ENCODE measurements at regions not wholly inside any gene's neighbourhood (a gene's known extent, or its start where the extent isn't known, plus 50 kb on each side); places are given as distances from the start of the nearest gene placed in this dataset.

DNA sequence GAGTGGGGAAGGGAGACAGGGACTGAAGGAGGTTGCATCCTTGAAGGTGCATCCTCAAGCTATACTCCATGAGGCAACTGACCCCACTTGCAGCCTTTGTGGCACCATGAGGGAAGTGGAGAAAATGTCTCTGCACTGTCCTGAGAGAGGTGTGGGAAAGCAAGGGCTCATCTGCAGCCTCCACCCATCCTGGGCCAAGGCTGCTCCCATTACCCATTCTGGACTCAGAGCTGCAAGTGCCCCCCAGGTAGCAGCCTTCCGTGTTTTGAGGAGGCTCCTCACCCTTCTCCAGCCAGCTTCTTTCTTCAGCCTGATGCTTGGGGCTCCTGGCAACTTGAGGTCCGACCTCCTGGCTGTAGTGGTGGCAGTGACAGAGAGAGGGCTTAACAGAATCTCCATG is 294.6 kb downstream of the CDH26 start:
- DNase-seq, result no peak

DNA sequence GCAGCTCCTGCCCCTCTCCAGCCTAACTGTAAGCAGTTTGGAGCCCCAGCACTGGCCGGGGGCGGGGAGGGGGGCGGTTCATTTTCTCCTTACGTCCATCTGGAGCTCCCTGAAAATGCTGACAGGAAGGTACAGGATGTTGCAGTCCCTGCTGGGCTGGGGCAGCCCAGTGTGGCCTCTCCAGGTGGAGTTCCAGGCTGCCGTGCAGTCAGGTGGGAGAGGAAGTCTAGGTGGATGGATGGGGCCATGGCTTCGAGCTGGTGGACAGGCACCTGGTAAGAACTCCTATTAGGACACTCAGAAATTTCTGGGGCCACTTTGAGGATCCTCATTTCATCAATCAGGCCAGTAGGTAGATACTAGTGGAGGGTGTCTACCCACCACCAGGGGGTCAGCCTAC is 295.2 kb downstream of the CDH26 start:
- DNase-seq, result no peak

- DNase-seq, result peak; percentile 44
Measured at GRCh38 chr20:60254901-60255411, 296.7 kb downstream of the CDH26 start.

GRCh38 chr20:60255415-60255814 is 297.2 kb downstream of the CDH26 start:
- peak; percentile 46 for DNase-seq

- no peak for DNase-seq
Measured at GRCh38 chr20:60255866-60256265, 297.6 kb downstream of the CDH26 start.

GRCh38 chr20:60256811-60257210 is 298.6 kb downstream of the CDH26 start:
- no peak for DNase-seq

GRCh38 chr20:60257671-60258070 is 299.4 kb downstream of the CDH26 start:
- no peak for DNase-seq

- no peak for DNase-seq
Measured at GRCh38 chr20:60258255-60258863, 300.1 kb downstream of the CDH26 start.

DNA sequence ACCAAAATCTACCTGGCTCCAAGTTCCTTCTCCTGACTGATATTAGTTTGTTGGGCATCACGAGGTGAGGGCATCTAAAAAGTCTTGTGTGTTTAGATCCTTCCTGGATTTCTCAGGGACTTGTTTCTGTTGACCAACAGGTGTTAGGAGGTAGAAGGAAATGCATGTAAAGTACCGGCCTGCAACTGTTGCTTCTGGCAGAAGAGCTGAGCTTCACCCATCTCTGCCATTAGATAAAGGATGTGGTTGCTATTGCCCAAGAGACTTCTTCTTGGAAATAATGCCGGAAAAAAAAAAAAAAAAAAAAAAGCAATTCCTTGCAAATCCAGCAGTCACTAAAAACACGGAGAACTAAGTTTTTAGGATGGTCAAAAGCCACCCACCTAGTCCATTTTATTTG is 303.1 kb downstream of the CDH26 start:
- no peak for DNase-seq

- no peak for DNase-seq
Measured at GRCh38 chr20:60262967-60263603, 304.9 kb downstream of the CDH26 start.

- no peak for DNase-seq
Measured at GRCh38 chr20:60263725-60264709, 305.8 kb downstream of the CDH26 start.

DNA sequence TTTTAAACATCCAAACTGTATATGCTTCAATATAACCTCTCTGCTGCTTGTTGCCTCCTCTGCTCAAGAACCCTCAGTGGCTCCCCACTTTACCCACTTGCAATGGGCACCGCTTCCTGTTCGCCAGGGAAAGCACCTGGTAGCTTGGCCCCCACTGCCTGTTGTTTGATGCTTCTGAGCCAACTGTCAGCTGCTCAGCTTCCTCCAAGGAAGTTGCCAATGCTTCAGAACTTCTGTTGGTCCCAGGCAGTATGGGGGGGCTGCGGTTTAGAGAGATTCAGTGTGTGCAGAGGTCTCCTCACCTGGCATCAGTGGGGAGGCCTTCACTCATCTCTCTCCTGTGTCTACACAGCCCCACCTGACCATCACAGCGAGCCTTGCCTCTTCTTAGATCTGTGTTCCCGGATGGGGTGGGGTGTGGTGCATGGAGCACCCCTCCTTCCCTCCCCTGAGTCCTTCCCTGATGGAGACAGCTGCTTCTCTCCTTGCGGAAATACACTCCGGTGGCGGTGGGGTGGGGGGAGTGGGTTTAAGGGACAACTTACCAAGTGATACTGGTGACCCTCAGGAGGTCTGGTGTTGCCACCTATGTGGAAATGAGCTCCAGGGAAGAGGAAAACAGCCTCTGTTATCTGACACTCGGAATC is 308.1 kb downstream of the CDH26 start:
- no peak for DNase-seq

DNA sequence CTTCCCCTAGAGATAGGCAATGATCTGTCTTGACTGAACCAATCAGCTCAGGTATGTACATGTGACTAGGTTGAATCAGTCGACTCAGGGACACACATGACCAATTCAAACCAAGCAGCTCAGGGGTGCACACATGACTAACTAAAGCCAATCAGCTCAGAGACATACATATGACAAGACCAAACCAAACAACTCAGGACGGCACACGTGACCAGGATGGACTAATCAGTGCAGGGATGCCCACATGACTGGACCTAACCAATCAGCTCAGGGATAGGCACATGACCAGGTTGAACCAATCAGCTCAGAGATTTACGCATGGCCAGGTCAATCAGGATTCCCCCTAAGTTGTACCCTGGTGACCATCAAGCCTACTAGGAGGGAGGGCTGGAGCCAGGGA is 310.3 kb downstream of the CDH26 start:
- no peak for DNase-seq

DNA sequence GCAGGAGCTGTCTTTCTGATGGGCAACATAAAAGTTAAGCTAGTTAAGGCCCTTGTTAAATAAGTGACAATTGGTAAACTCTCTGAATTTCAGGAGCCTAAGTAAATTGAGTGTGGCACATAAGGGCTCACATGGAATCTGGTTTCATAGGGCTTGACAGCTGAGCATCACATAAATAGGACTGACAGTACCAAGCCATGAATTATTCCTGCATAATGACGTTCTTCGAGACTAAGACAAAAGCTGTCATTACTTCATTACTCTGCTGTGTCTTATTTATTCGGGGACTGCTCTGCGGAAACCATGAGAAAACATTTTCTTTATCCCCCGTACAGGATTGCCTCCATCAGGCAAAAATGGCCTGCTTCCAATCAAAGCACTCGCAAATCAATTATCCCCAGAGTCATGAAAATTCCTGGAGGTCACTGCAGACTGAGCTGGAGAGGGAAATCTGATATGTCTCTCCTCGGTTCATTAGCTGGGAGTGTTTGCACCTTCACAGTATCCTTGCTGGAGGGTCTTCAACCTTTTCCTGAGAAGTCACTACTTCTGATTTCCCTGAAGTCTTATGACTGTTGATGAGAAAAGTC is 311.4 kb downstream of the CDH26 start:
- no peak for DNase-seq

GRCh38 chr20:60270341-60270740 is 312.1 kb downstream of the CDH26 start:
- no peak for DNase-seq

DNA sequence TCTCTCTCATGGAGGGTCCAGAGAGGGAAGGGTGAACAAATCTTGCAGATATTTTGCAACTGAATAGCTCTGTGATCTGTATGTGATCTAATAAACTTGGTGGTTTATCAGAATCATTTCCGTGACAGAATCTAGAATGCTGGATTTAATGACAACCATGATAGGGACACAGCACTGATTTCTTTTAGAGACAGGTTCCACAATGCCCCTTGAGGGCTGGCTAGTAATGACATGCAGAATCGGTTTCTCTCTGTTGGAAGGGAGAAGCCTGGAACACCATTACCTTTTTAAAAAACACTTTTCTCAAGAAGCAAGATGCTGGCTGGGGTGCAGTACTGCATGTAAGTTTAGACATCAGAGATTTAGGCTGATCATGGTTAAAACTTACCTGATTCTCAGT is 313.4 kb downstream of the CDH26 start:
- no peak for DNase-seq

- no peak for DNase-seq
Measured at GRCh38 chr20:60272790-60273189, 314.6 kb downstream of the CDH26 start.

- no peak for DNase-seq
Measured at GRCh38 chr20:60274717-60275116, 316.5 kb downstream of the CDH26 start.

- DNase-seq, result no peak
Measured at GRCh38 chr20:60281295-60281694, 323.1 kb downstream of the CDH26 start.

DNA sequence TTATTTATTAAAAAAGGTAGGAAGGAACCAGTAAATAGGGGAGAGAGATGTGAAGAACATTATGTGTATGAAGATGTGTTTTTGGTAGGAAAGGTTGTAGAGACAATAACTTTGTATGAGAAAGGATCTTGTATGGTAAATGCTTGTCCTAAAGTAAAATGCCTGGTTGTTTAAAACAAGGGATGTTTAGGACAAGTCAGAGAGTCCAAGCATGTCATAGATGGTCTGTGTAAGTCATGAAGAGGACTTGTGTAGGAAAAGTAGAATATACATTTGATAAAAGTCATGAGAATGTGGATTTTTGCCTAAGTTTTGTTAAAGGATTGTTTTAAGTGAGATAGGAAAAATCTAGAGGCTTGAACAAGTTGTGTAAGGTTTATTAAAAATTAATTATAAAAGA is 325.1 kb downstream of the CDH26 start:
- no peak for DNase-seq

- DNase-seq, result no peak
Measured at GRCh38 chr20:60286764-60287163, 328.5 kb downstream of the CDH26 start.

GRCh38 chr20:60288945-60289344 is 330.7 kb downstream of the CDH26 start:
- DNase-seq, result no peak

Measured in NCI-H1092 (cell line).